ENCODE measurements at regions not wholly inside any gene's neighbourhood (a gene's known extent, or its start where the extent isn't known, plus 50 kb on each side); places are given as distances from the start of the nearest gene placed in this dataset.
"Not testable (repeated sequence)": the region's sequence is repeated elsewhere in the genome, so short reads cannot be mapped to it uniquely, and the experiment has no call there.

DNA sequence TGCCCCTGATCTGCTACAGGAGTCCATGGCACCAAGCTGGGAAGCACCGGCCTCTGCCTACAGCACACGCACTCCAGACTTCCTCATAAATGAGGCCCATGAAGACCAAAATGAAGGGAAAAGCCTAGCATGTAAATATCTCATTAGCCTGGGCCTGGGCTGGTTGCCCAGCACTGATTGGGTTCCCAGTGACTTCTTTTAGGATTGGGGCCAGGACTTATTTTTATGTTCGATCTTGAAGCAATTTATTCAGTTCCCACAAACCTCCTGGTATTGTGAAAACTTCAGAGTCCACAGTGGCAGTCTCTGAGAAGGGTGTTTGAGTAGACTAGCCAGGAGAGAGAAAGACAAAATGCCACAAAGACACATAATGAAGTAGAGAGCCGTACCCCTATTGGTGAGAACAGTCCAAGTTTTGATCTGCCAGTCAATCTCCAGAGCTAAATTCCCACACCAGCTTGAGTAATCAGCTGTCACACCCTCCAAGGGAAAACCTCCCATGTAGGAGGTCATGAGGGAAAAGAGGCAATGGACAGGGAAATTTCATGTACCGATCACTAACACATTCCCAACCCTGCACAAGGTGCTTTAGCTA lies 78.2 kb downstream of the PHLDA1 start:
- TF ChIP-seq ZNF274 (IDR thresholded peaks at IDR 0.05; ENCODE audit: low read depth, low read length): no peak
- H3K4me3 ChIP-seq (ENCODE audit: low read length): no peak overlapping the region

- H3K4me3 ChIP-seq (ENCODE audit: low read length): no peak overlapping the region
- no peak for TF ChIP-seq ZNF274 (IDR thresholded peaks at IDR 0.05; ENCODE audit: low read depth, low read length)
Observed at GRCh38 chr12:75951399-75952278, 79.9 kb downstream of the PHLDA1 start.

DNA sequence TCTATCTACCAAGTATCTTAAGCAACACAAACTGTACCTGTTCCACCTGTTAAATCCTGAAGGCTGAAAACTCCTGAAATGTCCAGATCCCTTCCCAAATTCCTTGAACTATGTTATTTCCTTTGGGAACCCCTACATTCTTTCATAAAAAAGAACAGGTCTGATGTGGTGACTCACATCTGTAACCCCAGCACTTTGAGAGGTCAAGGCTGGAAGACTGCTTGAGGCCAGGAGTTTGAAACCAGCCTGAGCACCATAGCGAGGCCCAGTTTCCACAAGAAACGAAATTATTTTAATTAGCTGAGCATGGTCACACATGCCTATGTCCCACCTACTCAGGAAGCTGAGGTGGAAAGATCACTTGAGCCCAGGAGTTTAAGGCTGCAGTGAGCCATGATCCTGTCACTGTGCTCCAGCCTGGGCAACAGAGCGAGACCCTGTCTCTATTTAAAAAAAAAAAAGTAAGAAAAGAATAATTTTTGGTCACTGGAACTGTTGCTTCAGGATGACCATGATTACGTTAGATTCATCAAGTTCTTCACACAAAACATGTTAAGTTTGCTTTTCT lies 84.3 kb downstream of the PHLDA1 start:
- TF ChIP-seq ZNF274 (IDR thresholded peaks at IDR 0.05; ENCODE audit: low read depth, low read length): no peak
- no peak overlapping the region for H3K4me3 ChIP-seq (ENCODE audit: low read length)

DNA sequence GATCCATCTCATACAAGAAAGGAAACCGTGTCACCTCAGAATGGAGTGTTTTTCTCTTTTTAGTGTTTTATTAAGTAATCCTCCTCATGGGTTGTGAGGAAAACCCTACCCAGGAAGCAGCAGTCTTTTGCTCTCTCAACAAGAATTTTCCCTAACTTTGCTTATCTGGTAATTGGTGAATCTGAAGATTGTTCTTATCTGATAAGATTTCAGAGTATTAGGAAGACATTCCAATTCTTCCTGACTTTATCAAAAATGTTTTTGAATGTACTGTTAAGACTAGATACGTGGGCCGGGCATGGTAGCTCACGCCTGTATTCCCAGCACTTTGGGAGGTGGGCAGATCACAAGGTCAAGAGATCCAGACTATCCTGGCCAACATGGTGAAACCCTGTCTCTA lies 86.0 kb downstream of the PHLDA1 start:
- no peak overlapping the region for H3K4me3 ChIP-seq (ENCODE audit: low read length)
- no peak for TF ChIP-seq ZNF274 (IDR thresholded peaks at IDR 0.05; ENCODE audit: low read depth, low read length)

DNA sequence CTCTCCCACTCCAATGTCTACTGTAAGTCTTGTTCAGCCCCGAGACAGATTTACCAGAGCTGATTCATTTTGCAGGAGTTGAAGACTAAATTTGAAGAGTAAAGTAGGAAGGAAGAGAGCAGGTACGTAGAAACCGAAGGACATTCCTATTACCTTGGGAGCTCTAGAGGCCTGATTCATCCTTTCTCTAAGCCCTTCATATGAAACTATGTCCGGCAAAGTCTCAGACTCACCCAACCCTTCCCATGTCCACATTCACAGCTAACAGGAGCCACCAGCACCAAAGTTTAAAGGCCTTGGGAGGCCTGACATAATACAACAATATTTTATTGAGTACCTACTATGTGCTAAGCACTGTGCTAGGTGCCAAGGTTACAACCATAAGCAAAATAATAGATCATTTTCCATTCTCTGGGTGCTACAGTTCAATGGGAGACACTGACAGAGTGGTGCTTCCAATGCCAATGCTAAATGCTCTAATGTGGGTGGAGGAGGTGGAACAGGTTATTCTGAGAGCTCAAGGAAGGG lies 86.6 kb downstream of the PHLDA1 start:
- H3K4me3 ChIP-seq (ENCODE audit: low read length): peak overlapping the region; percentile 25; the same call in 1 of the 2 replicates
- TF ChIP-seq ZNF274 (IDR thresholded peaks at IDR 0.05; ENCODE audit: low read depth, low read length): no peak

- H3K4me3 ChIP-seq (ENCODE audit: low read length): peak overlapping the region; percentile 25; the same call in 1 of the 2 replicates
- TF ChIP-seq ZNF274 (IDR thresholded peaks at IDR 0.05; ENCODE audit: low read depth, low read length): no peak
Observed at GRCh38 chr12:75944097-75944904, 87.3 kb downstream of the PHLDA1 start.

DNA sequence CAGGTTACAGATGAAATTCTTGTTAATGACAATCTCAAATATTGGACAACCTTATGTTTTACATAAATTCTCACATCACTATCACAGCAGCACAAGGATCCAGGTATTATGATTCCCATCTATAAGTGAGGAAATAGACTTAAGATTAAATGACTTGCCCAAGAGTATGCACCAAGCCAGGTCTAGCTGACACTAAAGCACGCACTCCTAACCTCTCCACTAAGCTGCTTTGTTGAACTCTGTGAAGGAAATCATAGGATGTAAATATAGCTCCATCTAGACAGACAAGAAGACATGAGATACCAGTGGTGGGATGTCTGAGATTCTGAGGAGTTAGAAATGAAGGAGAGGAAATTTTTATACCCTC lies 87.9 kb downstream of the PHLDA1 start:
- no peak for TF ChIP-seq ZNF274 (IDR thresholded peaks at IDR 0.05; ENCODE audit: low read depth, low read length)
- H3K4me3 ChIP-seq (ENCODE audit: low read length): no peak overlapping the region

DNA sequence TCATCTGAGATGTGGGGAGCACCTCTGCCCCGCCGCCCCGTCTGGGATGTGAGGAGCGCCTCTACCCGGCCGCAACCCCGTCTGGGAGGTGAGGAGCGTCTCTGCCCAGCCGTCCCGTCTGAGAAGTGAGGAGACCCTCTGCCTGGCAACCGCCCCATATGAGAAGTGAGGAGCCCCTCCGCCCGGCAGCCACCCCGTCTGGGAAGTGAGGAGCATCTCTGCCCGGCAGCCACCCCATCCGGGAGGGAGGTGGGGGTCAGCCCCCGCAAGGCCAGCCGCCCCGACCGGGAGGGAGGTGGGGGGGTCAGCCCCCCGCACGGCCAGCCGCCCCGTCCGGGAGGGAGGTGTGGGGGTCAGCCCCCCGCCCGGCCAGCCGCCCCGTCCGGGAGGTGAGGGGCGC lies 89.9 kb downstream of the PHLDA1 start:
- not testable (repeated sequence) for H3K4me3 ChIP-seq (ENCODE audit: low read length)

DNA sequence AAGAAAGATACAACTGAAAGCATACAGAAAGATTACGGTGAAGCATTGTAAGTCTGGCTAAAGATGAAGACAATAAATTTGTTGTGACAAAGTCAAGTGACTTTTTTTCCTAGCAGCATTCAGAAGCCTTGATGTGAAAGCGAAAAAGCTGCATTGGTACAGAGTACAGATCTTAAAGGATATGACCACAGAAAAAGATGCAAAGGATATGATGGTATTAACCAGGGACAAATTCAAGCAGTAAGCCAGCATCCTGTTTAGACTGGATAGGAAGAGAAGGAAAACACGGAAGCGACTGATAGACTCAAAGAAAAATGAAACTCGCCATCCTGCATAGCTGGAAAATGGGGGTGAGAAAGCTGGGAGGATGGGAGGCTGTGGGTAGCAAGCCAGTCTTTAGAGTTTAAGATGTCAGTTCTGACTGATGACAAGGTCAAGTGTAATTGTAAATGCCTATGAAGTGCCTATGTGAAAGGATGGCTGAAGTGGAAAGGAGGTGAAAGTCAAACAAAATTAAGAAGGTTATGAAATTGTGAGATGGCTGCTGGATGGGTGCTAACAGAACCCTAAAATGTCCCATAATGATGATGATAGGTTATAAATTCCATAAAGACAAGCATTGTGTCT lies 92.4 kb downstream of the PHLDA1 start:
- TF ChIP-seq ZNF274 (IDR thresholded peaks at IDR 0.05; ENCODE audit: low read depth, low read length): no peak
- no peak overlapping the region for H3K4me3 ChIP-seq (ENCODE audit: low read length)

DNA sequence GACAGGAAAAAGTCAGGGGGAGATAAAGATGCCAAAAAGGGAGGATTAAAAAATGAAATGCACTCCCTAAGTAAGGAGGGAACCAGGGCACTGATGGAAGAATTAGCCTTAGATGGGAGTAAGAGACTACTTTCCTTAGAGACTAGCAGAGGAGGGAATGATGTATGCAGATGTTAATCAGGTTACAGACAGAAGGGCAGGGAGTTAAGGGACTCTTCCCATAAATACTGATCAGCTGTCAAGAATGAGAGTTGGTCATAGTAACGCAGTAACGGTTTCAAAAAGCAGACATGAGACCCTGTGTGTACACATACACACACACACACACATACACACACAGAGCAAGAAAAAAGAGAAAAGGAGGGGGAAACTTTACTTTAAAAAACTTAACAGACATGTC lies 93.4 kb downstream of the PHLDA1 start:
- no peak for TF ChIP-seq ZNF274 (IDR thresholded peaks at IDR 0.05; ENCODE audit: low read depth, low read length)
- no peak overlapping the region for H3K4me3 ChIP-seq (ENCODE audit: low read length)

- TF ChIP-seq ZNF274 (IDR thresholded peaks at IDR 0.05; ENCODE audit: low read depth, low read length): no peak
- H3K4me3 ChIP-seq (ENCODE audit: low read length): no peak overlapping the region
Observed at GRCh38 chr12:75937486-75937885, 94.1 kb downstream of the PHLDA1 start.

DNA sequence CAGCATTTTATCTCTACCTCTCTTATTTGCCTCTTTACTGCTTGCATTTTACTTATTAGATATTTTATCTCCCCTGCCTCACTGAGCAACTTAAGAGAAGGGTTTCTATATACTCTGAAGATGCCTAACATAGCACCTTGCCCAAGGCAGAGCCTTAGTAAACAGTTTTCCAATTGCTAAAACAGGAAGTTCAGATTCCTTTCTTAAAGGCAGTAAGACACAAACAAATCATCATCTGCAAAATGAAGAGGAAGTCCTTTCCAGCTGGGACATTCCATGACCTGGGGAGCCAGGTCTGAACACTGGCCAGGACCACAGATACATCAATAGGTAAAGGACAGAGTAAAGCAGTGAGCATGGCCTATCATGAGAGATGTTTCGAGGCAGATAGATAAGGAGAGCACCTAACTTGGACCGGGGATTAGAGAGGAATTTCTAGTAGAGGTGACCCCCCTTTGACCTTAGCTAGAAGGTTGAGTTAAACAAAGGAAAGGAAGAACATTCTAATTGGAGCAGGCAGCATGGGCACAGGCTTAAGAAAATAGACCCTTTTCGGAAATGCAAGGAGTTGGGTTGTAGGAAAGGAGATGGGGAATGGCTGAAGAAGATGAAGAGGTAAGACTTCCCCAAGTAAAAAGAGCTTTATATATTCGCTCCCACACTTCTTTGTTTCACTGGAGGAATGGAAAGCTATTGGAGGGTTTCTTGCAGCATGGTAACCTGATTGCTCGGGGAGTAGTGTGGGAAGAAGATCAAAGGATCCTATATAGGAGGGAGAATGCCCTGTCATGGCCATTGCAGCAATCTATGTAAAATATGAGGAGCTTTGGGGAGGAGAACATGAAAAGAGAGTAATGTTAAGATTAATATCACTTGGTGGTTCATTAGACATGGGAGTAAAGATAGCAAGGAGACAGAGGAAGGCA lies 94.8 kb downstream of the PHLDA1 start:
- H3K4me3 ChIP-seq (ENCODE audit: low read length): no peak overlapping the region
- no peak for TF ChIP-seq ZNF274 (IDR thresholded peaks at IDR 0.05; ENCODE audit: low read depth, low read length)

Measured in GM08714 (cell line).